Endothelial cell of umbilical vein (primary cell): ENCODE measurements at regions not wholly inside any gene's neighbourhood (a gene's known extent, or its start where the extent isn't known, plus 50 kb on each side); places are given as distances from the start of the nearest gene placed in this dataset.

ENCODE experiments used
- BruUV-seq: library from RNA; stranded (reverse); fragments of 400-500 nt; replicated peaks from 2 replicates; lab custom pipeline; 2021; lab: Mats Ljungman, UMichigan
- CTCF ChIA-PET: fragments of 300-600, 350-600 bp; sonication (Branson Sonifier 250); formaldehyde crosslinking; loops from one replicate; lab custom pipeline; 2021; ENCODE audit warnings: antibody characterized with exemption, inconsistent platforms; lab: Charles Lee
- POLR2A ChIA-PET: fragments of 300-600, 350-600 bp; sonication (Branson Sonifier 250); formaldehyde crosslinking; loops from one replicate; lab custom pipeline; 2021; ENCODE audit warnings: antibody characterized with exemption, inconsistent platforms; lab: Charles Lee
- DNase-seq: peaks from one replicate; pipeline ENCODE4 v3.0.0-alpha.2; 2011; ENCODE audit warnings: low read depth, low spot score
- FAIRE-seq: peaks from 2 replicates; lab custom pipeline; 2011; peaks lifted over from hg19 to GRCh38; lab: Jason Lieb, UNC
- H2AFZ ChIP-seq: 2 replicates; pipeline ENCODE4 v1.6.0; 2012; ENCODE audit warnings: low read depth, low read length, control low read depth, inconsistent platforms
- H3K27ac ChIP-seq: 2 replicates; pipeline ENCODE4 v1.5.1; 2011; ENCODE audit warnings: low read depth, mild to moderate bottlenecking, control low read depth, low read length, moderate library complexity; ENCODE audit not compliant: insufficient read depth
- H3K27me3 ChIP-seq, 2 experiments: 2 replicates each; pipeline versions ENCODE4 v1.6.0 to v1.6.1; 2011; ENCODE audit warnings: low read length in 2 of 2, mixed read lengths in 1 of 2; ENCODE audit not compliant: control insufficient read depth in 2 of 2, insufficient read depth in 2 of 2
- H3K36me3 ChIP-seq, 2 experiments: 2 replicates in 1 of 2; 3 replicates in 1 of 2; pipeline ENCODE4 v1.5.1; 2011; ENCODE audit warnings: low read length in 2 of 2, mild to moderate bottlenecking in 1 of 2, moderate library complexity in 1 of 2; ENCODE audit not compliant: control insufficient read depth in 2 of 2, insufficient read depth in 2 of 2; ENCODE audit errors: extremely low read depth in 1 of 2
- H3K4me1 ChIP-seq: 3 replicates; pipeline ENCODE4 v1.5.1; 2011; ENCODE audit warnings: mild to moderate bottlenecking, low read length; ENCODE audit not compliant: control insufficient read depth, insufficient read depth; ENCODE audit errors: extremely low read depth
- H3K4me2 ChIP-seq: 2 replicates; pipeline ENCODE4 v1.6.1; 2011; ENCODE audit warnings: low read length, control low read depth, mixed read lengths; ENCODE audit not compliant: insufficient read depth
- H3K4me3 ChIP-seq, 3 experiments: fragments of 200-600 bp in 1 of 3; sonication (generic), shearing (Covaris generic) in 1 of 3; replicated peaks in 1 of 3; 2 replicates each; pipeline ENCODE4 v1.5.1; 2011 to 2016; ENCODE audit warnings: control low read depth in 3 of 3, low read length in 3 of 3, mild to moderate bottlenecking in 2 of 3, inconsistent platforms in 1 of 3, low read depth in 1 of 3, moderate library complexity in 1 of 3; ENCODE audit not compliant: insufficient read depth in 1 of 3
- H3K79me2 ChIP-seq: 2 replicates; pipeline ENCODE4 v1.6.0; 2012; ENCODE audit warnings: low read length, inconsistent platforms; ENCODE audit not compliant: control insufficient read depth, insufficient read depth
- H3K9ac ChIP-seq: replicated peaks from 2 replicates; pipeline ENCODE3; 2011; ENCODE audit warnings: low read length, control low read depth; ENCODE audit not compliant: insufficient read depth; ENCODE audit errors: extremely low read depth
- H3K9me1 ChIP-seq: replicated peaks from 3 replicates; pipeline ENCODE4 v1.6.0; 2011; ENCODE audit warnings: mild to moderate bottlenecking, low read length; ENCODE audit not compliant: control insufficient read depth, insufficient read depth; ENCODE audit errors: extremely low read depth
- H3K9me3 ChIP-seq: replicated peaks from 2 replicates; pipeline ENCODE4 v1.5.1; 2012; ENCODE audit warnings: low read length, inconsistent platforms; ENCODE audit not compliant: control insufficient read depth, insufficient read depth
- H4K20me1 ChIP-seq: replicated peaks from 2 replicates; pipeline ENCODE3; 2011; ENCODE audit warnings: mild to moderate bottlenecking, low read length; ENCODE audit not compliant: control insufficient read depth, insufficient read depth; ENCODE audit errors: extremely low read depth
- EZH2 ChIP-seq: IDR thresholded peaks from 2 replicates; pipeline ENCODE4 v1.6.1; 2012; ENCODE audit warnings: borderline replicate concordance, low read depth, mild to moderate bottlenecking, moderate library complexity, low read length, inconsistent platforms; ENCODE audit not compliant: severe bottlenecking
- FOS ChIP-seq: IDR thresholded peaks from 2 replicates; pipeline ENCODE4 v1.6.1; 2011; ENCODE audit warnings: mild to moderate bottlenecking, low read length, moderate library complexity, borderline replicate concordance; ENCODE audit not compliant: insufficient read depth
- GATA2 ChIP-seq: IDR thresholded peaks from 2 replicates; pipeline ENCODE4 v1.7.0; 2011; ENCODE audit warnings: low read depth, mild to moderate bottlenecking, moderate library complexity, mixed read lengths, low read length; ENCODE audit not compliant: insufficient read length, insufficient read depth
- JUN ChIP-seq: IDR thresholded peaks from 2 replicates; pipeline ENCODE4 v1.6.1; 2011; ENCODE audit warnings: borderline replicate concordance, low read depth; ENCODE audit not compliant: insufficient read length, insufficient read depth
- MYC ChIP-seq: IDR thresholded peaks from one replicate; pipeline ENCODE4 v1.6.1; 2011; ENCODE audit warnings: mild to moderate bottlenecking, low read depth, low read length
- POLR2A ChIP-seq: IDR thresholded peaks from 2 replicates; pipeline ENCODE4 v1.6.1; 2012; ENCODE audit warnings: low read depth, mild to moderate bottlenecking, control low read depth, low read length
- POLR2AphosphoS5 ChIP-seq: IDR thresholded peaks from 2 replicates; pipeline ENCODE4 v1.6.1; 2012; ENCODE audit warnings: low read depth, mild to moderate bottlenecking, control low read depth, low read length, moderate library complexity; ENCODE audit not compliant: insufficient read depth
- dilution Hi-C: fragments of 300-500 bp; cut with MboI; formaldehyde crosslinking; loops from one replicate; pipeline ENCODE4 v1.15.0; 2019; ENCODE audit warnings: low sequenced_read_pairs; ENCODE audit not compliant: extremely low pct_ligation_motif_present
- intact Hi-C: fragments of 100-400 bp; cut with micrococcal nuclease; formaldehyde crosslinking; loops from one replicate; pipeline ENCODE4 v1.10.0; 2022
- TF ChIP-seq, protein P1 (sequence below): IDR thresholded peaks from 2 replicates; pipeline ENCODE4 v1.6.1; 2011; ENCODE audit not compliant: insufficient read depth, insufficient read length
- TF ChIP-seq, protein P2 (sequence below), 2 donors: IDR thresholded peaks; 1 replicate in 1 of 2; 2 replicates in 1 of 2; pipeline ENCODE4 v1.5.1; 2011; ENCODE audit warnings: low read length in 2 of 2, mild to moderate bottlenecking in 2 of 2, moderate library complexity in 2 of 2, control low read depth in 1 of 2, inconsistent platforms in 1 of 2, low read depth in 1 of 2; ENCODE audit not compliant: insufficient read depth in 1 of 2; ENCODE audit errors: extremely low read depth in 1 of 2

DNA sequence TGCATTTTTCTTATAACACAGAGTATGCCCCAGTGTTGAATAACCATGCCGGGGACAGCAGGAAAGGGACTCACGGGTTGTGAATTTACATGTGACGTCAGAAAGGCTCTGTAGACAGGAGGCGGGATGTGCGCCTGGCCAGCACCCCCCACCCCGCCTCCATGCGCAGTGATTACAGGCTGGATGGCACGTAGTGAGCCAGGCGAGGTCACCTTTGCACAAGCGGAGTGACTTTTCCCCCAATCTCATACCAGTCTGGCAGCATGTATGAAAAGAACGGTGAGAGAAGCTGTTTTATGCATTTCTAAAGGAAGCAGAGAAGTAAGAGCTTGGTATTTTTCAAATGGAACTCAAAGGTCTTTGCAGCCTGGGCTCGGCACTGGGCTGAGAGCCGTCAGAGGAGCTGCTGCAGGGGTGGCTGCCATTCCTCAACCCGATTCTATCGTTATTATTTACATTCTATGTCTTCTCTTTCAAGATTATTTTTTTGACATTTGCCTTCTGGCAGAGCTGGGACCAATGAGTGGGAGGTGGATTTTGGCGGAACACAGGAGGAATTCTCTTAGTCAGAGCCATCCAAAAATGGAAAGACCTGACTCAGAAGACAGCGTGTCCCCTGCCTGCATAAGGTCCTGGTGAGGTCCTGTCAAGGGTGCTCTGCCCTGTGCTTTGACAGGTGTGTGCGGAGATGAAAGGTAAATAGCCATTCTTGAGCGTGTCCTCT is 115.6 kb upstream of the SLC45A1 start:
- Histone ChIP-seq H3K9me3 (no peaks in the 10 kb centered on the region), H3K27me3 (no peaks in the 10 kb centered on the region), H4K20me1 (no peaks in the 10 kb centered on the region), H3K4me1 (peaks cover 8% of the 10 kb centered on the region), H2AFZ (no peak overlapping the region), H3K79me2 (no peaks in the 10 kb centered on the region), H3K9me1 (no peaks in the 10 kb centered on the region), H3K4me3 (no peak overlapping the region), H3K9ac (no peak overlapping the region), H3K36me3 (no peaks in the 10 kb centered on the region), H3K4me2 (no peak overlapping the region), H3K27ac (no peak overlapping the region)
- TF ChIP-seq POLR2AphosphoS5 (no peak), EZH2 (no peak), JUN (no peak), GATA2 (no peak), POLR2A (no peak), MYC (no peak), FOS (no peak)
- TF ChIP-seq, protein P1, sequence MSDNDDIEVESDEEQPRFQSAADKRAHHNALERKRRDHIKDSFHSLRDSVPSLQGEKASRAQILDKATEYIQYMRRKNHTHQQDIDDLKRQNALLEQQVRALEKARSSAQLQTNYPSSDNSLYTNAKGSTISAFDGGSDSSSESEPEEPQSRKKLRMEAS, result no peak
- TF ChIP-seq, protein P2, sequence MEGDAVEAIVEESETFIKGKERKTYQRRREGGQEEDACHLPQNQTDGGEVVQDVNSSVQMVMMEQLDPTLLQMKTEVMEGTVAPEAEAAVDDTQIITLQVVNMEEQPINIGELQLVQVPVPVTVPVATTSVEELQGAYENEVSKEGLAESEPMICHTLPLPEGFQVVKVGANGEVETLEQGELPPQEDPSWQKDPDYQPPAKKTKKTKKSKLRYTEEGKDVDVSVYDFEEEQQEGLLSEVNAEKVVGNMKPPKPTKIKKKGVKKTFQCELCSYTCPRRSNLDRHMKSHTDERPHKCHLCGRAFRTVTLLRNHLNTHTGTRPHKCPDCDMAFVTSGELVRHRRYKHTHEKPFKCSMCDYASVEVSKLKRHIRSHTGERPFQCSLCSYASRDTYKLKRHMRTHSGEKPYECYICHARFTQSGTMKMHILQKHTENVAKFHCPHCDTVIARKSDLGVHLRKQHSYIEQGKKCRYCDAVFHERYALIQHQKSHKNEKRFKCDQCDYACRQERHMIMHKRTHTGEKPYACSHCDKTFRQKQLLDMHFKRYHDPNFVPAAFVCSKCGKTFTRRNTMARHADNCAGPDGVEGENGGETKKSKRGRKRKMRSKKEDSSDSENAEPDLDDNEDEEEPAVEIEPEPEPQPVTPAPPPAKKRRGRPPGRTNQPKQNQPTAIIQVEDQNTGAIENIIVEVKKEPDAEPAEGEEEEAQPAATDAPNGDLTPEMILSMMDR (IDR thresholded peaks at IDR 0.05; ENCODE audit: extremely low read depth in 1 of 2, insufficient read depth in 1 of 2, low read depth in 1 of 2, low read length in 2 of 2), result no peak
- POLR2A ChIA-PET, result no interaction called here
- DNase-seq (peak; percentile 60), FAIRE-seq (peak; percentile 63)
- CTCF ChIA-PET, result interaction anchor here (1.6 to 1.9 kb wide), 3 partner anchors 10 to 187 kb away, joined by 4 to 5 read pairs (median 5); no protein-coding TSS in a partner anchor
- intact Hi-C loops, result no loop called here
- dilution Hi-C loops, result no loop called here
- no TSS peak for BruUV-seq
